NOMO-1 treated with dmso at 0.1 percent for 144 hours (cell line): ENCODE measurements at regions not wholly inside any gene's neighbourhood (a gene's known extent, or its start where the extent isn't known, plus 50 kb on each side); places are given as distances from the start of the nearest gene placed in this dataset.
"Not testable (repeated sequence)": the region's sequence is repeated elsewhere in the genome, so short reads cannot be mapped to it uniquely, and the experiment has no call there.

Experiments
- DNase-seq: peaks from one replicate; lab custom pipeline; 2025; ENCODE audit not compliant: unreplicated experiment; lab: John Stamatoyannopoulos, UW

DNA sequence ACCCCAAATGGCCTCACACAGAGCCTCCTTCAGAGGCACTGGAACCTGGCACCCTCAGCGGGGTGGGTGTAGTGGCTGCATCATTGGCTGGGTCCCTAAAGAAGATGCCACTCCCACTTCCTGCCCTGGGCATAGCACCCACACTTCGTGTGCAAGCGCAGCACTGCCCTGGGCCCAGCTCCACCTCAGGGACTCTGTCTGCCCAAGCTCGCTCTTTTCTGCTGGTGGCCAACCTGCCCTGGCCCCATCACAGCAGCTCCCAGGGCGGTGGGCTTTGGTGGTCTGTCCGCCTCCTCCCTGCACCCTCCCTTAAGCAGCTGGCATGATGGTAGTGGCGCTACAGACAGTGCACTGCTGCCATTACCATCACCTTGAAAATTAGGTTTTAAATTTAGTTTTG lies 829.3 kb upstream of the BRINP3 start:
- no peak for DNase-seq

DNA sequence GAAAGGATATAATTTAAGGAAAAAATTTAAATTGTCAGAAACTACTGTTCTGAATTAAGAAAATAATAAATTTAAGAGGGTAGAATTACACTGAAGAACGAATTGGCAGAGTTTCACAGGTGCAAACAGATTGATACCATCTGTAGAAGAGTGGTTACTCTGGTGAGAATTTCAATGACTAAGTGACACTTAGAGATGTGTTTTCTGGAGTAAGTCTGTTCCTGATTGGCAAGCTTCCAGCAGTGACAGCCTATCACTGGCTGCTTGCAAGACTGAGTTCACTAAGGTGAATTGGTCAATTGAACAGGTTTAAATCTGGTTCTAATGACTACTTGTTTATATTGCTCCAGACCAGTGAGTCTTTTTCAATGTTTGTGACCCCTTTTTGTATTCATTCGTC lies 838.2 kb upstream of the RGS18 start:
- DNase-seq: no peak

DNA sequence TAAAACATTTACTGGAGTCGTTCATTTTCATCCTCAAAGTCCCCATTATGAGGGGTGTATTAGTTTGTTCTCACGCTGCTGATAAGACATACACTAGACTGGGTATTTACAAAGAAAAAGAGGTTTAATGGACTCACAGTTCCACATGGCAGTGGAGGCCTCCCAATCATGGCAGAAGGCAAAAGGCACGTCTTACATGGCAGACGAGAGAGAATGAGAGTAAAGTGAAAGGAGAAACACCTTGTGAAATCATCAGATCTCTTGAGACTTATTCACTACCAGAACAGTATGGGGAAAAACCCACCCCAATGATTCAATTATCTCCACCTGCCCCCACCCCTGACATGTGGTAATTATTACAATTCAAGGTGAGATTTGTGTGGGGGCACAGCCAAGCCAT lies 830.4 kb upstream of the RGS18 start:
- DNase-seq: no peak

DNA sequence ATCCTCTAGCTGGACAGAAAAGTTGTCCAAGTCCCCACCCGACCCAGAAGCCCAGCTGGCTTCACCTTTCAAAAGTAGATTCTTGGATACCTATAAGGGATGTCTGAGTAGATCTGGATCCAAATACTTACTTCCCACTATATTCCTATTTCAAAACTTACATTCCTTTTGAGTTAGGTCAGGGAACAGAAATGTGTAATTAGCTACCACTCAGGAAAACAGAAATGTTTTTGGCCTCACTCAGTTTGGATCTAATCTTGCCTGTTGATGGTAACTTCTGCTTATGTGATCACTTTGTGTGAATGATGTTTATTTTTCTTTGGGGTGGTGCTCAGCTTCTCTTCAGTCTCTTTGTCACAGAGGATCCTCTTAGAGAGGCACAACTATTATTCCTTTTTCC lies 814.4 kb upstream of the RGS18 start:
- DNase-seq: no peak

DNA sequence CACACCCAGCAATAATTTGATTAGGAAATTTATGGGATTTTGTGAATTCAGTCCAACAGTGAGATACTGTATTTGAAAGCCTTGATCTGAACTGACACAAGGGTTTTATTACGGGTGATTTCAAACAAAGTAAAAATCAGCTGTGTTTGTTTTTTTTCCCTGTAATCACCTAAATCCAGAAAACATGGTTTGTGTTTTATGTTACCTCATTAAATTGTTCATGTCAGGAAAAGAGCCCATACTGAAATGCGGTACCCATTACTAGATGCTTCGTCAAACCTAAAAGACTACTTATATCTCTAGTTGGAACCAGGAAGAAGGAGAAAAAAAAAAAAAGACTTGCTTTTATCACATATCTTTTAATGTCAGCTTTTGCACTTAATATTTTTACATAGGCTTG lies 811.9 kb upstream of the RGS18 start:
- DNase-seq: no peak

DNA sequence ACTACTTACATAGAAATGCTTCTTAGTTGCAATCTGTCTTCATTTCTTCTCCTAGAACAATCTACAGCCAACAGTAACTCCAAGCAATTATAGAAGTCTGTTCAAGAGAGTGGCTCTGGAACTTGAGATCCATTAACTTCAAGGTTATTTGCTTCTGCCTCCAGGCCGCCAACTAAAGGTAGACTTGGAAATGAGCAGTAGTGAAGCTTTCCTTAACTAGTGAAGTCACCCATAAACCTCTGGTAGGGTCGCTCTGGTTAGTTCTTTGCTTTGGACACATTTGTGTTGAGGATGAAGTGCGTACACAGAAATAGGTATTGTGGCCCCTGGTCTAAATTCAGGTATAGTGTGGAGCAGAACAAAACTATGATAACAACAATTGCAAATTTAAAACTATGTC lies 809.9 kb upstream of the RGS18 start:
- no peak for DNase-seq

DNA sequence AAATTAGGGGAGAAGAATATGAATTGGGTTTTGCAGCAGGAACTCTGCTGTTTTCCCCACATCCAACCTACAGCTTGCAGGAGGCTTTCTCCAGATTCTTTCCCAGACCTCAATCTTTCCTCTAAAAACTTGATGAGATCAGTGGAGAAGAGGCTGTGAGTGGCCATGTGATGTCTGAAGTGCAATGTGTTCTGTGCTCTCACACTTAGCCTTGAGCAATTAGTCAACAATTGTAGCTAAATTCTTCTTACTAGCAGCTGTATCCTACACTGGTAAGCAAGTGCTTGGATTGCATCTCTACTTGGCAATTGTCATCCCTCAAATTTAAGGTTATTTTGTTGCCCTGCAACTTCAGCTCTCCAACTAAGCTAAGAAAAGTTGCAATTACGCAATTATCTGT lies 807.3 kb upstream of the RGS18 start:
- no peak for DNase-seq

DNA sequence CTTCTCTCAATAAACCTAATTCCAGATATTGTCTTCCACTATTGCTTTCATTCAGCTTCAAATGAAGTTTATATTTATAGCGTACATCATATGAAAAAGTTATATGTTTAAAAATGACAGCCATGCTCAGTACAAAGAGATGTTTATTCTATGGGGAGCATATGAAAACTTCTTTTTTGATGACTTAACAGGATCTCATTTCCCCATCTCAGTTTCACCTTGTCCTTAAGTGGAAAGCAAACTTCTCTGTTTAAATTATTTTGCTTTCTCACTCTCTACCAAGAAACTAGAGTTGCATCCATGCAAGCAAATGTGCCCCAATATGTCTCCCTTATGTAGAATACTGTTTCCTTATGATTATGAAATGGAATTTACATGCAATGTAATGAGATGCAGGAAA lies 799.5 kb upstream of the RGS18 start:
- DNase-seq: no peak

DNA sequence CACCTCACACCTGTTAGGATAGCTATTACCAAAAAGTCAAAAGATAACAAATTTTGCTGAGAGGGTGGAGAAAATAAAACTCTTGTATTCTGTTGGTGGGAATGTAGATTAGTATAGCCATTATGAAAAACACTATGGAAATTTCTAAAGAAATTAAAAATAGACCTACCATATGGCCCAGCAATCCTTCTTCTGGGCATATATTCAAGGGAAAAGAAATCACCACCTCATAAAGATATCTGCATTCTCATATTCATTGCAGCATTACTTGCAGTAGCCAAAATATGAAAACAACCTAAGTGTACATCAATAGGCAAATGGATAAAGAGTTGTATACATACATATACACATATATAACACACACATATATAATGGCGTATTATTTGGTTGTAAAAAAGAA lies 791.6 kb upstream of the RGS18 start:
- DNase-seq: no peak

DNA sequence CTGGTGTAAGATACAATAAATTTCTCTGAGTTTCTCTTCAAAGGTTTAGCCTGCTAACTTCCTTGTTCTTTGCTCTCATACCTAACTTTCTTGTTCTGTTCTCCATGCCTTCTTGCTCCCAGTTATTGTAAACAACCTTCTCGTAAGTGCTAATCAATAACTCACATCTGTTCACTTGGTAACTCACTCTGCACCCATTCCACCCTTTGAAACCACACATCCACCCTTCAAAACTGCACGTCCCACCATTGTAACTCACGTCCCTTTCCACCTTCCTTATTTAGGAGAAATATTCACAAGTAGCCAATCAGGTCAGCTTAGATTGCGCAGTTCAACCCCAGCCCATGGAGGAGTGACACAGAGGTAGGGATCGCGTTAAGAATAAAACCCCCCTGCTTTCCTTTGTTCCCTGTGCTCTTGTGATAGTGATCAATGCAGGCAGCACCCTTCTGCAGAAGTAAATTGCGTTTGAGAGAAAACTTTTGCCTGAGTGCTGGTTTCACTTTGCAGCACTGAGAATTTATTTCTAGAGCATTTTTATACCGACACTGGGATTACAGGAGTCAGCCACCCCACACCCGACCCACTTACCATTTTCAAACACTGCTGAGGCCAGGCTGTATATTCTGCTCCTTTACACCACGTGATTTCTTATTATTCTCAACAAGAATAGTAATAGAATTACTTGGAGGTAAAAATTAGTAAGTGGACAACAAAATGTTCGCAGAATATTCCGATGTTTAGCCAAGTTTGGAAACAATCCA lies 789.2 kb upstream of the RGS18 start:
- DNase-seq: no peak

DNA sequence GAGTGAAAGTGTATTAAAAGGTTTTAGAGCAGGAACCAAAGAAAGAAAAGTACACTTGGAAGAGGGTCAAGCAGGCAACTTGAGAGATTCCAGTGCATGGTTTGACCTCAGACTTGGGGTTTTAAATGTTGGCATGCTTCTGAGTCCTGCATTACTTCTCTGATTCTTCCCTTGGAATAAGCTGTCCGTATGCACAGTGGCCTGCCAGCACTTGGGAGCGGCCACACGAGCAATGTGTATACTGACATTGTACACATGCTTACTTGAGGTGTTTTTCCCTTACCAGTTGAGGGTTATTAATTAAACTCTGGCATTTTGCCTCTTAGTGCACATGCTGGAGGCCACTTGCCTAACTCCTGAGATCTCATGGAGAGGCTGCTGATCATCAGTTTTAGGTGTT lies 786.6 kb upstream of the RGS18 start:
- DNase-seq: no peak

DNA sequence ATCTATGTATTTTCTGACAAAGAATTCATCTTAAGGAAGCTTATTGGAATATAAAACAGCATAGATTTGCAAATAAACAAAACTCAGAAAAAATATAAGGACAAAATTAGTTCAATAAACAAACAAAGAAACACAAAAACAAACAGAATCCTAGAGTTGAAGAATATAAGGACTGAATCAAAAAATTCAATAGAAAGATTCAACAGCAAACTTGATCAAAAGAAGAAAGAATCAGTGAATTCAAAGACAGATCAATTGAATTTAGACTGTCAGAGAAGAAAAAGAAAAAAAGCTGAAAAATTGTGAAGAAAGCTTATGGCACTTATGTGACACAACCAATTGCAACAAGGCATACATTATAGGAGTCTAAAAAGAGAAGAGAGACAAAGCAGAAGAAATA lies 770.0 kb upstream of the RGS18 start:
- no peak for DNase-seq

DNA sequence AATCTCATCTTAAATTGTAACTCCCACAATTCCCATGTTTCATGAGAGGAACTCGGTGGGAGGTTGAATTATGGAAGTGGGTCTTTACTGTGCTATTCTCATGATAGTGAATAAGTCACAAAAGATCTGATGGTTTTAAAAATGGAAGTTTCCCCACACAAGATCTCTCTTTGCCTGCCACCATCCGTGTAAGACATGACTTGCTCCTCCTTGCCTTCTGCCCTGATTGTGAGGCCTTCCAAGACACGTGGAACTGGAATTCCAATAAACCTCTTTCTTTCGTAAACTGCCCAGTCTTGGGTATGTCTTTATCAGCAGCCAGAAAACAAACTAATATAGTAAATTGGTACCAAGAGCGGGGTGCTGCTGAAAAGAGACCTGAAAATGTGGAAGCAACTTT lies 761.6 kb upstream of the RGS18 start:
- no peak for DNase-seq

DNA sequence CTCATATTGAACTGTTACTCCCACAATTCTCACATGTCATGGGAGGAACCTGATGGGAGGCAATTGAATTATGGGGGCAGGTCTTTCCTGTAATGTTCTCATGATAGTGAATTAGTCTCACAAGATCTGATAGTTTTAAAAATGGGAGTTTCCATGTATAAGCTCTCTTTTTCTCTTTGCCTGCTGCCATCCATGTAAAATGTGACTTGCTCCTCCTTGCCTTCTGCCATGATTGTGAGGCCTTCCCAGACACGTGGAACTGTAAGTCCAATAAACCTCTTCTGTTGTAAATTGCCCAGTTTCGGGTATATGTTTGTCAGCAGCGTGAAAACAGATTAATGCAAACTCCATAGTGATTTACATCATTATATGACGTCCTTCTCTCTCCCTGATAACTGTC lies 759.7 kb upstream of the RGS18 start:
- DNase-seq: no peak

DNA sequence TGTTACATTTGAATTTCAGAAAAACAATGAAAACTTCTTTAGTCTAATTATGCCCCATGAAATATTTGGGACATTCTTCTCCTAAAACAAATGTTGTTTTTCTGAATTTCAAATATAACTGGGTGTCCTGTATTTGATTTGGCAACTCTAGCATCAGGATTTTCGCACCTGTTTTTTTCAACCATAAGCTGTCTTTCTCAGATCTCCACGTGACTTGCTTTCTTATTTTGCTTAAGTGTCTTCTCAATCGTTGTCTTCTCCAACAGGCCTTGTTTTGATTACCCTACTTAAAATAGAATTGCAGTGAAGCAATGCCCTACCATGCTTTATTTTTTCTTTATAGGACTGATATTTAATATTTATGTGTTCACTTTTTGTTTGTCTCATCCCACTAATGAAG lies 752.8 kb upstream of the RGS18 start:
- DNase-seq: no peak

DNA sequence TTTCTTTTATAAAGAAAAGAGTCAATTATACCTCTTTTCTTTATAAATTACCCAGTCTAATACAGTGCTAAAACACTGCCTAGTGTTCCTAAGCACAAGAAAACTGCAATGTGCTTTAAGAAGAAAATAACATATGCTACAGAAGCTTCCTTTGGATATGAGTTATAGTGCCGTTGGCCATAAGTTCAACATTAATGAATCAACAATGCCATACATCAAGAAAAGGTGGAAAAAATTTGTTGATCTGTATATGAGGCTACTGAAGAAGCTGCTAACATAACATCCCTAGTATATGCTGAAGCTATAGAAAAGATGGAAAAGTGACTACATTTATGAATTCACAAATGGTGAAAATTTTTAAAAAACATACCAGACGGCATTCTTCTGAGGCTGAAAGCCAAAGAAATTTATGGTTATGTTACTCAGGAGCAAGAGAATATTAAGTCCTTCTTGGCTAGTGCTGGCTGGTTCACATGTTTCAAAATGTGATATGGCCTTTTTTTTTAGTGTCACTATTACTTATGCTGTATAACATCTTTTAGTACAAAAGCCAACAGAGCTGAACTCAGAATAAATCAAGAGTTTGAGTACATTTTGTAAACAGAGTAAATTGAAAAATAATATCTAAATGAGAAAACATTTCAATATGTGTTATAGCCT lies 743.2 kb upstream of the RGS18 start:
- DNase-seq: no peak

DNA sequence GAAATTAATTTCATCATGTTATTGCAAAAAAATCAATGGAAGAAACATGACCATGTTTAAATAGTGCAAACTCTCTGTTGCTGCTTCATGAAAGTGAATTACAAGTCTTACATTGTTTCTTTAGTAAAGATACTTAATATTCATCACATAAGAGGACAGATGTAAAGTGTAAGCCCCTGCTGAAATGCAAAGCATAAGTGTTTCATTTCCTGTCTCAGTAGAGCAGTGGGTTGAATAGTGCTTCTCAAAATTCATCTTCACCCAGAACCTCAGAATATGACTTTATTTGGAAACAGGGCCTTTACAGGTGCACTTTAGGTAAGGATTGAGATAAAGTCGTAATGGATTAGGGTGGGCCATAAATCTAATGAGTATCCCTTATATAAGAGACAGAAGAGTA lies 738.4 kb upstream of the RGS18 start:
- DNase-seq: no peak

DNA sequence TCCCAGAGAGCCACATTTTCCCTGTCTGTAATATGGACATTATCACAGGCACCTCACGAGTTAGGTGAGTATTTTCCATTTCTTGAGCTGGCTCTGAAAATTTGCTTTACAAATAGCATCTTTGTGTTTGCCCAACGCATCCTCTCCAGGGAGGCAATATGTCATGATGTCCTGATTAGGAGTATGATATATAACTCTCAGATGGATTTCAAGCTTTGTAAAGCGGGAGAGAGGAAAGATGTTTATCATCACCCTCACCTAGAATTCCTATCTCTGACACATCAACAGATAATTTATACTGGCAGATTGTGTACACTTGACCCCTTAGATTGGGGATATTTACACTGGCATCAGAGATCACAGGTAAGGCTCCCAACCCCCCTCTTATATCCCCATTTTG lies 730.7 kb upstream of the RGS18 start:
- DNase-seq: no peak

DNA sequence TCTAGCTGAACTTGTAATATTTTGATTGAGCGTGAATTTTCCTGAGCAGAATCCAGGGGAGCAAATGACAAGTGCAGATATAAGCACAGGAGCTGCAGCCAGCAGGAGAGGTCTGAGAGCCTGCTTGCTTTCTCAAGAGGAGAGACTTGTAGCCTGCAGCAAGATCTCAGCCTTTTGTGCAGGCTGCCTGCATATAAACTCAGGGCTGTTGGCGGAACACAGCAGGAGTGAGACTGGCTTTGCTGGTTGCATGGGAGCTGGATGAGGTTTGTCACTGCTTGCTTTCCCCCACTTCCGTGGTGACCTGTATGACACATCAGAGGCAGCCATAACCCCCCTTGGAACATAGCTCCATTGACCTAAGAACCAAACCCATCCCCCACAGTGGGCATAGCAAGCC lies 725.4 kb upstream of the RGS18 start:
- no peak for DNase-seq

DNA sequence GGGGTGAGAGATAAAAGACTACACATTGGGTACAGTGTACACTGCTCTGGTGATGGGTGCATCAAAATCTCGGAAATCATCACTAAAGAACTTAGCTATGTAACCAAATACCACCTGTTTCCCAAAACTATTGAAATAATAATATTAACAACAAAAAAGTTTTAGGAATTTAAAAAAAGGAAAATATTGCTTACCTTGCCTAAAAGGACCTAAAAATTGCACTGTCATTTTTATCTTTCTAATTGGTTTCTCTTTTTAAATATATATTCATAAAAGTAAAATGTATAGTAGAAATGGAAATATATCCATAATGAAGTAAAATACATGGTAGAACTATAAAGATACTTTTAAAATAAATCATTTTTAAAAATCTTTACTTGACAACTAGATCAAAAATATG lies 719.3 kb upstream of the RGS18 start:
- DNase-seq: no peak

DNA sequence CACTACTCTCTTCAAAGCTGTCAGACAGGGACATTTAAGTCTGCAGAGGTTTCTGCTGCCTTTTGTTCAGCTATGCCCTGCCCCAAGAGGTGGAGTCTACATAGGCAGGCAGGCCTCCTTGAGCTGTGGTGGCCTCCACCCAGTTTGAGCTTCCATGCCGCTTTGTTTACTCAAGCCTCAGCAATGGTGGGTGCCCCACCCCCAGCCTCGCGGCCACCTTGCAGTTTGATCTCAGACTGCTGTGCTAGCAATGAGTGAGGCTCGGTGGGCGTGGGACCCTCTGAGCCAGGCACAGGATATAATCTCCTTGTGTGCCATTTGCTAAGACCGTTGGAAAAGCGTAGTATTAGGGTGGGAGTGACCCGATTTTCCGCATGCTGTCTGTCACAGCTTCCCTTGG lies 710.0 kb upstream of the RGS18 start:
- DNase-seq: not testable (repeated sequence)

DNA sequence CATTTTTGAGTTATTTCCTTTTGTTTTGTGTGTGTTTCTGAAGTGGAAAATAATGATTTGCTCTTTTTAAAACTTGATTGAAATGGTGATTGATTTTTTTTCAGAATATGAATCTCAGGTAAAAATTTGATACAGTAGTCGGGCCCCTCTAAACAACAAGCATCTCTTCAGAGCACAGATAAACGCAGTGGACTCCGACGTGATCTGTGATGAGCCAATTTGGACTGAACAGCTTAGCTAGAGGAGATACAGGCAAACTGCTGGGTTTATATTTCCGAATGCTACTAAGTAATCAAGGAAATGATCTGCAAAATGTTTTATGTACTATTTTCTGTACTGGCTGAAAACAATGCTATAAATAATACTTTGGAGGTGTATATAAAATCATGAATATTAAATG lies 705.7 kb upstream of the RGS18 start:
- no peak for DNase-seq

DNA sequence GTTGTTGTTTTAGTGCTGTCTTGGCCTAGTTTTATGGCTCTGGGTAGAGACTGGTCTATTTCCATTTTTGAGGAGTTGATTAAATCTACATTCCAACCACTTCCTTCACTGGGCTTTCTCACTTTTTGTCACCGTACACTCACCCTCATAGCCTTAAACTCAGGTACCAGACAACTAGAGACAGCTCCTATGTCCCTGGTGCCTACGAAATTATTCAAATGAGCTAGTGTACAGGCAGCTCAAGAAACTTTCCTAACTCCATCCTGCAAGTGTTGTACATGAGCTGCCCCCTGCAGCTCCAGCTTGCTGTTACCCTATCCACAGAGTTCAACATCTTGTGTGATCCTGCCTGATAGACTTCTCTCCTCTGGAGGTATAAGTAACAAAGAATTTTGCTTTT lies 704.8 kb upstream of the RGS18 start:
- no peak for DNase-seq
